ENCODE measurements at regions not wholly inside any gene's neighbourhood (a gene's known extent, or its start where the extent isn't known, plus 50 kb on each side); places are given as distances from the start of the nearest gene placed in this dataset.

DNA sequence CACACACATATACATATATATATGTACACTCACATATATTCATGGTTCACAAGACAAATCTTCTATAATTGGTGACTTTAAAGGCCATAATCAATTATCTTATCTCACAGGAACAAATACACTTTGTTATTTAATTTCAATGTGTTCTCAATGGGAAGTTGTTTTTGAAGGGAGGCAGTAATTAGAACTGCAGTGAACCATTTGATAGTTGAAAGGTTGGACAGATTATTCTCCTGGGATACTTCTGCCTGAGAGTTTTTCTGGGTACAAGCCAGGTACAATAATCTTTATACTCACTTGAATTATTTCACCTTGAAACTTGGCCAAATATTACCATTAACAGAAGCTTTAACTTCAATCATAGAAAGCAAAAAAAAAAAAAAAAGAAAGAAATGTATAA lies 546.6 kb upstream of the LRRTM4 start:
- Histone ChIP-seq H3K36me3 (no peaks in the 10 kb centered on the region), H3K4me3 (no peak overlapping the region), H3K4me1 (no peaks in the 10 kb centered on the region), H3K9me3 (no peaks in the 10 kb centered on the region), H3K27ac (no peak overlapping the region), H3K27me3 (no peaks in the 10 kb centered on the region)
- no peak for TF ChIP-seq POLR2AphosphoS5 (IDR thresholded peaks at IDR 0.05; ENCODE audit: insufficient read depth in 1 of 2, low read depth in 1 of 2)
- TF ChIP-seq, protein P1, sequence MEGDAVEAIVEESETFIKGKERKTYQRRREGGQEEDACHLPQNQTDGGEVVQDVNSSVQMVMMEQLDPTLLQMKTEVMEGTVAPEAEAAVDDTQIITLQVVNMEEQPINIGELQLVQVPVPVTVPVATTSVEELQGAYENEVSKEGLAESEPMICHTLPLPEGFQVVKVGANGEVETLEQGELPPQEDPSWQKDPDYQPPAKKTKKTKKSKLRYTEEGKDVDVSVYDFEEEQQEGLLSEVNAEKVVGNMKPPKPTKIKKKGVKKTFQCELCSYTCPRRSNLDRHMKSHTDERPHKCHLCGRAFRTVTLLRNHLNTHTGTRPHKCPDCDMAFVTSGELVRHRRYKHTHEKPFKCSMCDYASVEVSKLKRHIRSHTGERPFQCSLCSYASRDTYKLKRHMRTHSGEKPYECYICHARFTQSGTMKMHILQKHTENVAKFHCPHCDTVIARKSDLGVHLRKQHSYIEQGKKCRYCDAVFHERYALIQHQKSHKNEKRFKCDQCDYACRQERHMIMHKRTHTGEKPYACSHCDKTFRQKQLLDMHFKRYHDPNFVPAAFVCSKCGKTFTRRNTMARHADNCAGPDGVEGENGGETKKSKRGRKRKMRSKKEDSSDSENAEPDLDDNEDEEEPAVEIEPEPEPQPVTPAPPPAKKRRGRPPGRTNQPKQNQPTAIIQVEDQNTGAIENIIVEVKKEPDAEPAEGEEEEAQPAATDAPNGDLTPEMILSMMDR (IDR thresholded peaks at IDR 0.05) = no peak
- intact Hi-C loops (cut with DNase I) = no loop called here
- DNase-seq (ENCODE audit: extremely low spot score in 2 of 2) = no peak

DNA sequence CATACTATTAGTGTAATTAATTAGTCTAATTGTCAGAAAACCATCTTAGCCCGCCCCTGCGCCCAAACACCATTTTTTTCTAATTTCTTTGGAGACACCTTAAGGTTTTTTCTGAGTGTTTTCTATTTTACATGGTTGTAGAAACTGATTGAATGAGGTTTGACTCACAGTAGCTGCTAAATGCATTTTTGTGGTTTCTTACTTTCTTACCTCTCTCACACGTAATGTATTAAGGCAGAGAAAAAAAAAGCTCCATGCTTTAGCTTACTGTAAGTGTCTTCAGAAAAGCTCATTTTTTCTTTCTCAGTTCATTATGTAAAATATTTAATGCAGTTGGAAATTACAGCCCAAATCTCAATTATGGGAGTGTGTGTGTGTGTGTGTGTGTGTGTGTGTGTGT lies 548.5 kb upstream of the LRRTM4 start:
- Histone ChIP-seq H3K4me3 (no peak overlapping the region), H3K4me1 (no peaks in the 10 kb centered on the region), H3K9me3 (no peaks in the 10 kb centered on the region), H3K27ac (no peak overlapping the region), H3K36me3 (no peaks in the 10 kb centered on the region), H3K27me3 (no peaks in the 10 kb centered on the region)
- no peak for DNase-seq (ENCODE audit: extremely low spot score in 2 of 2)
- intact Hi-C loops (cut with DNase I) = no loop called here
- TF ChIP-seq POLR2AphosphoS5 (IDR thresholded peaks at IDR 0.05; ENCODE audit: insufficient read depth in 1 of 2, low read depth in 1 of 2) = no peak
- TF ChIP-seq, protein P1 (IDR thresholded peaks at IDR 0.05) = no peak
- TF ChIP-seq POLR2A (IDR thresholded peaks at IDR 0.05) = no peak

DNA sequence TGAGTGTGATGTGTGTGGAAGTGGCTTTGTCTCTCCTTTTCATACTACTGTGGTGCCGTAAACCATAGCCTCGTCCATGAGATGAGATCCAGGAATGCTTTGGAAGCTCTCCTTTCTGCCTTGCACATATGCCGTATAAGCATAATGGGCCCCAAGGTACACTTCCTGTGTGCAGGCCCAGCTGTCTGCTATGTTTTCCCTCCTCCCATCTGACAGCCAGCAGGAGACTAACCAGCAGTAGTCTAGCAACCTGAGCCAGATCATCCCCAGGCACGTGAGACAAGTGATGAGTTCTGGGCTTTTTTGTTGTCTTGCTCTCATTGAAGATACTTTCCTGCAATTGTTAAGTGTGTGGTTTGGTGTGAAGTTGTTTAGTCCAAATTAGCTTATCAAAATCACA lies 555.5 kb upstream of the LRRTM4 start:
- no peak overlapping the region for H3K4me3 ChIP-seq
- H3K36me3 ChIP-seq = no peaks in the 10 kb centered on the region
- no peak for DNase-seq (ENCODE audit: extremely low spot score in 2 of 2)
- intact Hi-C loops (cut with DNase I) = no loop called here
- no peaks in the 10 kb centered on the region for H3K27me3 ChIP-seq
- TF ChIP-seq POLR2AphosphoS5 (IDR thresholded peaks at IDR 0.05; ENCODE audit: insufficient read depth in 1 of 2, low read depth in 1 of 2) = no peak
- TF ChIP-seq, protein P1 (IDR thresholded peaks at IDR 0.05) = no peak
- TF ChIP-seq POLR2A (IDR thresholded peaks at IDR 0.05) = no peak
- H3K4me1 ChIP-seq = no peaks in the 10 kb centered on the region
- no peaks in the 10 kb centered on the region for H3K9me3 ChIP-seq
- H3K27ac ChIP-seq = no peak overlapping the region

DNA sequence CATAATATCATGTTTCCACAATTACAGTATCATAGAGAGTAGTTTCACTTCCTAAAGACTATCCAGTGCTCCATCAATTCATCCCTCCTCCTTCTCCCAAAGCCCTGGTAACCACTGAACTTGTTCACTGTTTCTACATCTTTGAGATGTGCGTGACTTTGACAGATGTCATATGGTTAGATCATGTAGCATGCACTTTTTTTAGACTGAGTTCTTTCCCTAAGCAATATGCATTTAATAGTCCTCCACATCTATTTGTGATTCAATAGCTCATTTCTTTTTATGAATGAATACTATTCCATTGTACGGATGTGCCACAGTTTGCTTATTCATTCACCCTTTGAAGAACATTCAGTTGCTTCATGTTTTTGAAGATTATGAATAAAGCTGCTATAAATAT lies 560.4 kb upstream of the LRRTM4 start:
- no peak for DNase-seq (ENCODE audit: extremely low spot score in 2 of 2)
- no peaks in the 10 kb centered on the region for H3K4me1 ChIP-seq
- H3K27me3 ChIP-seq = no peaks in the 10 kb centered on the region
- H3K9me3 ChIP-seq = no peaks in the 10 kb centered on the region
- H3K27ac ChIP-seq = no peak overlapping the region
- intact Hi-C loops (cut with DNase I) = no loop called here
- no peak overlapping the region for H3K4me3 ChIP-seq
- no peaks in the 10 kb centered on the region for H3K36me3 ChIP-seq
- TF ChIP-seq, protein P1 (IDR thresholded peaks at IDR 0.05) = no peak
- TF ChIP-seq POLR2A (IDR thresholded peaks at IDR 0.05) (no peak), POLR2AphosphoS5 (IDR thresholded peaks at IDR 0.05; ENCODE audit: insufficient read depth in 1 of 2, low read depth in 1 of 2) (no peak)

DNA sequence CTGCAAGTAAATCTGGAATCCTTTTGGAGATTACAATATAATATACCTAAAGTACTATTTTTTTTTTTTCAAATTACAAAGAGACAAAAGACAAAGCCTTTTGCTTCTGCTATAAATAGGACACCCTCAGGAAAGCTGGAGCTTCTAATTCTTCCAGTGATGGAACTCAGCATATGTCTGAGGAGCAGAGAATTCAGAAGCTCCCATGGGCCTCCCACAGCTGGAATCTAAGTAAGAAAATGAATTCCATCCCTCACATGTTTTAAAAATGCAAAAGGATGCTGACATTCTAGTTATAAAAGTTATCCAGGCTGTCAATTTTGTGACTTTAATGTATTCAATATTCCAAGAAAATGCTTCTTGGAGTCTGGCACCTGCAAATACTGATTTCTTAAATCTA lies 571.3 kb upstream of the LRRTM4 start:
- Histone ChIP-seq H3K9me3 (no peaks in the 10 kb centered on the region), H3K27ac (no peak overlapping the region), H3K27me3 (no peaks in the 10 kb centered on the region), H3K36me3 (no peaks in the 10 kb centered on the region), H3K4me3 (no peak overlapping the region), H3K4me1 (no peaks in the 10 kb centered on the region)
- no peak for TF ChIP-seq POLR2A (IDR thresholded peaks at IDR 0.05)
- TF ChIP-seq POLR2AphosphoS5 (IDR thresholded peaks at IDR 0.05; ENCODE audit: insufficient read depth in 1 of 2, low read depth in 1 of 2) = no peak
- TF ChIP-seq, protein P1 (IDR thresholded peaks at IDR 0.05) = no peak
- intact Hi-C loops (cut with DNase I) = no loop called here
- DNase-seq (ENCODE audit: extremely low spot score in 2 of 2) = no peak

Measured in vagina (tissue), 2 donors.